Activated naive CD4-positive, alpha-beta T cell treated with Interleukin-2 at 50 U/mL for 16 hours (primary cell): ENCODE measurements at regions not wholly inside any gene's neighbourhood (a gene's known extent, or its start where the extent isn't known, plus 50 kb on each side); places are given as distances from the start of the nearest gene placed in this dataset.
"Not testable (repeated sequence)": the region's sequence is repeated elsewhere in the genome, so short reads cannot be mapped to it uniquely, and the experiment has no call there.

ENCODE experiments used
- DNase-seq: peaks from one replicate; pipeline ENCODE4 v3.0.0-alpha.2; 2020

DNA sequence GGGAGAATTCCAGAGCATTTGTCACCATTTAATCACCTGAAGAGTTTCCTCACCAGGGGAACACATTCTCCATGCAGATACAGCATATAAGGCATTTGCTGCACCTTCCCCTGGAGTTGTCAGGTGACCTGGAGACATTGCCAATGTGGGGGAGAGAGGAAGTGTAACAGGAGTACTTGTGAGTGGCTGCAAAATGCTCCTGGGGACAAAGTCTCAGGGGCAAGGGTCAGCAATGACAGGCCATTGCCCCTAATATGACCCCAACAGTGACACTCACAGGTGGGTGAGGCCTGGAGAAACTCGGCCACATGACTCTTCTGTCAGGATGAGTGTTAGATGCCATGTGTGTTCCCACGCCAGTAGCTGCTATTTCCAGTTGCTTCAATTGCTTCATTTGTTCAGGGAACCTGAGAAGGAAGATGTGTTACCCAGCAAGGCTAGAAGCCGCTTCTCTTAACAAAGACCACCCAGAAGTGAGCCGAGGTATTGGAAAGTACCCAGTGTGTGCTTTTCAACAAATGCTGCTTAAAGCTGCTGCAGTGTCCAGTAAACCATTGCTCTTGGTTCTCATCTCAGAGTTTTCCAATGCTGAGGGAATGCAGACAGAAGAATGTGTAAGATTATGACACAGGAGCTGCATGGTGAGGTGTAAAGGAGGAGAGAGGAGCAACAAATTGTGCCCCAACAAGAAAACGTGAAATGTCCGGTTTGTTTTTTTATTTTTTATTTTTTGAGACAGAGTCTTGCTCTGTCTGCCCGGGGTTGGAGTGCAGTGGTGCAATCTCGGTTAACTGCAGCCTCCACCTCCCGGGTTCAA is 128.2 kb upstream of the SLC44A1 start:
- DNase-seq: no peak

DNA sequence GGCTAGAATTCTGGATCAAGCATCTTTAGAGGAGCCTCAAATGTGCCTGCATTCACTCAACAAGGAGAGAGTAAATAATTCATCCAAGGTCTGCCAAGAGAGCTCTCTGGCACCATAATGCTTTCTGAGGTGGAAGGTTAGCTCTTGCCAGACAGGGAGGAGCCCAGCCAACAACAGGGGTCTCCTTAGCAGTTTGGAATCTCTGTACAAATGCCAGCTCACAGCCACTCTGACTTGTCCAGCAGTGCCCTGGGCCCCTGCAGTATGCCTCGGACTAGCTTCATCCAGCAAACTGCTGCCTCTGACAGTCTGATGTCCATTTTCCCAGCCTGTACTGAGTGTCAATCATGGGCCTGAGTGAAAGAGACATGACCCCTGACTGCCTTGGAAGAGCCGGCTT is 127.2 kb upstream of the SLC44A1 start:
- no peak for DNase-seq

DNA sequence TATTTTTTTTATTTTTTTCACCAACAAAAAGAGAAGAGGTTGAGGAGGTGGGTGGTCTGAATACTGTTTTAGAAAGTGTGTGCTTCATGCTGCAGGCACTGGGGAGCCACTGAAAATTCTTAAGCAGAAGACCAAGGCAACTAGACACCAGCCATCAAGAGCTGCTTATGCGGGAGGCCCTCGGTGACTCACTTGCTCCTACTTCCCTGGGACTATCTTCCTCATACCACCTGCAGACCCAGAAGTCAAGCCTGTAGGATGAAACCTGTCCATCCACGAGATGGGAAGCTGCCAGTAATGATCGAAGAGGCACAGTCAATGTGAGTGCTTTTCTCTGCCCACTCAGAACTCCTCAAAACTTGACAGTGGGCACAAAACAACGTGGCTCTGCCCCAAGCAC is 125.8 kb upstream of the SLC44A1 start:
- DNase-seq: no peak

DNA sequence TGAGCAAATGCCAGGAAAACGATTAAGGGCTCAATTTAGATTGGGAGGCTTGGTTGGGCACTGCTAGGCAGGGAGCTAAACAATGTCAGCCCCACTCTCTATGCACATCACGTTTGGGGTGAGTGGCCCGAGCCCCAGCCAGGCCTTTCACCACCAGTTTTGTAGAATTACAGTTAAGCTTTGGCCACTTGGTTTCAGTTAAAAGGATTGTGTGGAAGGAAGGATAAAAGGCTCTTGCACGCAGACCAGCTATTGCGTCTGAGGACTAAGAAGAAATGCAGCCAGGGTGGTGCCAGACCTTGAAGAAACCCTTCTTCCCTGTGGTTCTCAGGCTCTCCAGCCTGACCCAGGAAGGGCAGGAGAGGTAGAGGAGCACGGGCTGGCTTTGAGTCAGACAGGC is 125.3 kb upstream of the SLC44A1 start:
- DNase-seq: no peak

DNA sequence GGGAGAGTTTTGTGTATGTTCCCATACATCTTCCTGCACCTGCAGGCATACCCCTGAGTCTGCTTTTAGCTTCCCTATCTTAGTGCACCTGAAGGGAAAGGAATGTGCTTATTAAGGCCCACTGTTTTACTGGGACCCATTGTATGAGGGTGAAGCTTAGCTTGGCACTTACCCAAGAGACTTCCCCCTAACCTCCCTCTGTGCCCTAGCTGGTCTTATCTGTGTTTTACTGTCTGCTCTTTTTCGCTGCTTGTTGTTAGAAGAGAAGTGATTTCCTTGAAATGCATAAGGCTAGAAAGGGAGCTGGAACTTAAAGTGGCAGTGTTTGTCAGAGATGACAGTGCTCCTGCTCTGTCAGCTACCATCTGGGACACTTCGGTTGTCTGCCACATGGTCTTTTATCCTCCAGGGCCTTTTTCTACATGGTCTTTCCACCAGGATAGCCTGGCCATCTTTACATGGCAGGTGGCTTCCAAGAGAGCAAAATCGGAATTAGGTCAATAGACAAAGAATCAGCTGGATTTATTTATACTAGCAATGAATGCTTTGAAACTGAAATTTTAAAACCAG is 122.5 kb upstream of the SLC44A1 start:
- no peak for DNase-seq

DNA sequence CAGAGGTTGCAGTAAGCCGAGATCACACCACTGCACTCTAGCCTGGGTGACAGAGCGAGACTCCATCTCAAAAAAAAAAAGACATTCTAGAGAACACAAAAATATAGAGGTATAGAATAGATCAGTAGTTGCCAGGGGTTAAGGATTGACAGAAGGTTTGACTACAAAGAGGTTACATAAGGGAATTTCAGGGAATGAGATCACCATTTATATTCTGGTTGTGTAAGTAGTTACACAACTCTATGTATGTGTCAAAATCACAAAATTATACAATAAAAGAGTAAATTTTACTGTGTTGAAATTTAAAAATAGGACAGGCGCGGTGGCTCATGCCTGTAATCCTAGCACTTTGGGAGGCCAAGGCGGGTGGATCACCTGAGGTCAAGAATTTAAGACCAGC is 119.9 kb upstream of the SLC44A1 start:
- DNase-seq: not testable (repeated sequence)

DNA sequence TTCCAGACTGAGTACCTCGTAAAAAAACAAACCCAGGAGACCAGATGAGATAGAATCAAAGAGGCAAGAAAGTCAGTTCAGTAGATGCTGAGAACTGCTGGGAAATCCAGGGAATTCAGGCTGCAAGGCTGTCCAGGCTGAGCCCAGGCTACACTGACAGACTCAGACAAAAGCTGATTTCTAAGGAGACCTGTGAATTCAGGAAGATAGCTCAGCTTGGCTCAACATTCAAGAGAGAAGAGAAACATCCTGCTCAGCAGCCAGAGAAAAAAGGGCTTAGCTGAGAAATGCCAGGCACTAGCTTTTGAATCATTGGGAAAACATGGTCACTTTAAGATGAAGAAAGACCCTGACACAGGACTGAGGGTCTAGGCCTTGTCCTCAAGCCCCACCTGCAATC is 118.2 kb upstream of the SLC44A1 start:
- DNase-seq: no peak

DNA sequence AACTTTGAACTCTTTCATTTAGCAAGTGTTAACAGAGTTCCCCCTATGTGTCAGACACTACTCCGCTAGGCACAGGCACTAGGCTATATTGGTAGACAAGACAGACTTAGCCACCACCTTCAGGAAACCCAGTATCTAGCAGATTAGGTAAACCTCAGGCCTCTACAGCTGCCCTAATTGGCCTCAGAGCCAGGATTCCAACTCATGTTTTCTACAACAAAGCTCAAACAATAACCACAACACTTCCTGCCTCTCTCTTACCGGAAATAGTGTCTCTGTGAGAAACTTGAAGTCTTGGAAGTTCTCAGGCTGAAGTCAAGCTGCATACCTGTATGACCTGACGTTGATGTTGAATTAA is 116.6 kb upstream of the SLC44A1 start:
- peak; percentile 29 for DNase-seq

DNA sequence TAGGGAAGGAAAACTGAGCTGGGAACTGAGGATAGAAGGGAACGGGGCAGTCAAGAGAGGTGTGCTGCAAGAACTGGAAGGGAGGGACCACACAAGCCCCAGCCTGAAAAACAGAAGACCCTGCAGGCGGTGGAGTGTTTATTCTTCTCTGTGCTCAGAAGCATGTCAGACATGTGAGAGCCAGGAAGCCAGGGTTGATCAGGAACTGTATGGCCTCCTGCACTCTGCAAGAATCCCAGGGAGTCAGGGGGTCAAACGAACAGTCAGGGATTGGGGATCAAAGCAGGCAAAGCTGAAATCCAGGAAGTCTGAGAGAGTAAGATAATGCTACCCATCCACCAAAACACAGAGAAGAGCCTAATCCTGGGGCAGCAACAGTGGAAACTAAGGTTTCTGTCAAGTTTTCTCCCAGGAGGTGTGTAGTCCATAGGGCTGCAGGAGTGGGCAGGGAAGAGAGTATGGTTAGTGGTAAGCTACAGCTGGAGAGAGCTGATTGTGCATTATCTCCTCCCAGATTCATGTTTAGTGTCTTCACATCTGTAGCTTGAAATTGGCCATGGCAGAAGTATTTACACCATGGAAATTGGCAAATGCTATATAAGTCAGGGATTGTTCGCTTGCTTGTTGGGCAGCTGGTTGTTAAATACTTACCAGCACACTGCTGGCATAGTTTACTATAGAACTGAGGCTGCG is 115.4 kb upstream of the SLC44A1 start:
- DNase-seq: no peak

DNA sequence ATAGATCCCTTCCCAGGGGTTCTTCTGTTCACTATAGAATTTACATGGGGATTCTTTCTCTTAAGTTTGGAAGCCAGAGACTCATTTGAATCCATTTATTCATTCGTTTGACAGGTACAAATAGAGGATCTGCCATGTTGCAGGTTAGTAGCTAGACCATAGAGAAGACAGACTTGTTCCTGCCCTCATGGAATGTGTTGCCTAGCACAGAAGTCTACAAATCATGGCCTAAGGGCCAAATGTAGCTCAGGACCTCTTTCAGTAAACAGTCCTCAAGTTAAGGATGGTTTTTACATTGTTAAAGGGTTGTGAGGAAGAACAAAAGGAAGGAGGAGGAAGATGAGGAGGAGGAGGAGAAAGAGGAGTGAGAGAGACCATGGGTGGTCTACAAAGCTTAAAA is 114.7 kb upstream of the SLC44A1 start:
- DNase-seq: no peak

DNA sequence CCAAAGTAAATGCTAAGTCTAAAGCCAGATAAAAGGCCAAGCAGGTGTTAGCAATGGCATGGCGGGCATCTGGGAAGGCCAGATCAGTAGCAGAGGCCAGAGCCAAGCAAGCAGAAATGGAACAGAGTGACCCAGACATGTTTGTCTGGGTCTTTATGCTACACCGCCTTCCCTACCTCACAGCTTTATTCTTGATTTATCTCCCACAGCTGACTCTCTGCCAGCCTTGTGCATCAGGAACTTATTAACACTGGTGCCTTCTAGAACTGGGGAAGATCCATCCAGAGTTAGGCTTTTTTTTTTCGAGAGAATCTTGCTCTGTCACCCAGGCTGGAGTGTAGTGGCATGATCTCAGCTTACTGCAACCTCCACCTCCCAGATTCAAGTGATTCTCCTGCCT is 112.5 kb upstream of the SLC44A1 start:
- no peak for DNase-seq

DNA sequence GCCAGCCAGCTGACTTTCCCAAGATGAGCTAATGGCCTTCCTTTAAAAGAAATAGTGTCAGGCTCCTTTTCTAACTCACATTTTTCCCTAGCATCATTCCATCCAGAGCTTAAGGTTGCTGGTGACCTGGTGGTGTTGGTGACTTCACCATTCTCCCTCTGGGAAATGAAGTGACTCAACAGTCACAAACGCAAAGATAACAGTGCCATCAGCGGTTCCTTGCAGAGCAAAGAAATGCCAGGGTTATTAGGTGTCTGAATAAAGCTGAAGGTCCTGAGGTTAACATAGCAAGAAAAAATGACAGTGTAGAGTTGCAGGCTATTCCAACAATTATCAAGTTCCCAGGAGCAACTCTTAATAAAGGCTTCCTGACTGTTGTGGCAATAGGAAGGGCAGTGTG is 111.8 kb upstream of the SLC44A1 start:
- DNase-seq: no peak

DNA sequence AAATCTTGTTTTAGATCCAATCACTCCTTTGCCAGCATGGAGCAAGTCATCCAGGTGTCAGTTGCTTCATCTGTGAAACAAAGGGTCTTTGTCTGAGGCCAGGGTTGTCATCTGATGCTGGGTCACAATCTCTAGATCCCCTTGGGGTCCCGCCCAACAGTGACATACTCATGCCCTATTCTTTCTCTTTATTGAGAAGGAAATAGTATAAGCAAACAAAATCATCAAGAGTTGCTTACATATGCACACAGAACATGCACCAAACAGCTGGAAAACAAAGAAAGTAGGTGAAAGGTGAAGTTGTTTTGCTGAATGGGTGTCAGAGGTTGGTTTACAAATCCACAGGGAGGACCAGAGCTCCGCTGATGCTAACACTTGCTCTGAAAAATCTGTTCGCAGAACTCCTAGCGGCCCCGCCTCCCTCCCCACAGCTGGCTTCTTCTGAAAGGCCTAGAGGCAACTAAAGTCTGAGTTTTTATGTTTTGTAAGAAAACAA is 106.1 kb upstream of the SLC44A1 start:
- no peak for DNase-seq

DNA sequence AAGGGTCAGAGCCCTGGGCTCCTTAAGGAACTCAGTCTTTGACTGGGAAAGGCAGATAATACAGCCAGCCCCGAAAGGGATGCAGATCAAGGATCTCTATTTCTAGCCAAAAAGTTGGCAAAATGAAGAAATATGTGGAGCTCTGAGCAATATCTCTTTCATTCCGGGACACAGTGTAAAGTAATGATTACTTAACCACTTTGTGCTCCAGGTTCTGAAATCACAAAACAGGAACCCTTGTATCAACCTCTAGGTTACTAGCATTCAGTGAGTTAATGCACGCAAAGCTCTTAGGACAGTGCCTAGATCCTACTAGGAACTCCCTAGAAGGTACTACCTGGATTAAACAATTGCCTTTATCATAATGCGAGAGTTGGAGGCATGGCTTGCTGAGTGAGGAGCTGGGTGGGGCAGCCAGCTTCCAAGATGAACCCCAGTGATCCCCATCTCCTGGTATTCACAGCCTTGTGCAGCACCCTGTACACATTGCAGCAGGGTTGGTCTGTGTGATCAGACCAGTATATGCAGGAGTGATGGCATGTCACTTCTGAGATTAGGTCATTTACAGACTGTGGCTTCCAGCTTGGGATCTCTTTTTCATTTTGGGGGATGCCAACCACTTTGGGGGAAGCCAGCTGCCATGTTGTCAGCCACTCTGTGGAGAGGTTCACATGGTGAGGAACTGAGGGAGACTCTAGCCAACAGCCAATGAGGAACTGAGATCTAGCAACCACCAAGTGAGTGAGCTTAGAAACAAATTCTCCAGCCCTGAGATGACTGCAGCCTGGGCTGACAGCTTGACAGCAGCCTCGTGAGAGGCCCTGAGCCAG is 103.1 kb upstream of the SLC44A1 start:
- DNase-seq: no peak

DNA sequence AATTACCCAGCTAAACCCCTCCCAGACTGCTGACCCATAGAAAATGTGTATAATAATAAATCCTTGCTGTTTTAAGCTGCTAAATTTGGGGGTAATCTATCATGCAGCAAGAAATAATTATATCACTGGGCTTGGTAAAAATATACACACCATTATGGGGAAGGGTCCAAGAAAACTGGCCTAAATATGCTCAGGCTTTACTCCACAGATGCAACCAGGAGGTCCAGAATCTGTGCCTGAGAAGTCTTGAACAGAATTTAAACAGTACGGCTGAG is 102.5 kb upstream of the SLC44A1 start:
- DNase-seq: no peak

DNA sequence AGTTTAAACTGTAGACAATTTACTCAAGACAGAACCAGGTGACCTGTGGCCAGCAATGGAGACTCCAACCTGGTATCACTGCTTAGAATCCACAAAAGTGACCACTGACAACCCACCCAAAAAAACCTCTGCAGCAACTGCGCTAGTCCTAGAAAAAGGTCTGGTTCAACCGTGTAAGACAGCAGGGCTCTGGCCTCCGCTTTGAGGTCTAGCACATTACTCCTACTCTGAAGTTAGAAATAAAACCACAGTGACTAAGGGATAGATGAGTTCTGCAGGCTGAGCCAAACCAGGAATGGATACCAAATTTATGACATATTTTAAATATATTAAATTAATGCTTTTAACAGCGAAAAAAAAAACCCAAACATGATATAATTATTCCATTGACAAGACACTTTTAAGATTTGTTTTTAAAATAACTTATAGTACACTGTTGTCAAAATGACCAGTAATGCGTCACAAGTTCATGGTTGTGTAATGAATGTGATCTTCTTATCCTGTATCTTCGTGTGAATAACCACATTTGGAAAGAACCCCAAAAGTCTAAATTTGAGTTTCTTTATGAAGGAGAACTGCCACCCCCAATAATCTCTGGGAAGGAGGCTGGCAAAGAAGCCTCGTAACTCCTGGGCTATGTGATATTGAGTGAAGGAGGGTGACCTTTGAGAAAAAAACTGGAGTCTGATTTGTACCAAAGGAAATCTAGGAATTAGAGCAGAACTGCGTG is 101.9 kb upstream of the SLC44A1 start:
- no peak for DNase-seq

DNA sequence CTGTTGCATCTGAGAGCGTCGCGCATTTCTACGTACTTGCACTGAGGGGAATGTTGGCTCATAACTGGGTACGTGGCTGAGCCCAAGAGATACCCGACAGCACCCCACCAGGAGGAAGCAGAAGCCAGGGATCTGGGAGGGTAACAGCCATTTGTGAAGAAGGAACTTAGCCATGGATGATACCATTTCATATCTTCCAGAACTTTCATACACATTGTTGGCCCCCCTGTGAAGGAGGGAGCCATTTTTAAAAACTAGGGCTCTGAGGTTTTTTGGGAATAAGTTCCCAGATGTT is 101.4 kb upstream of the SLC44A1 start:
- no peak for DNase-seq

DNA sequence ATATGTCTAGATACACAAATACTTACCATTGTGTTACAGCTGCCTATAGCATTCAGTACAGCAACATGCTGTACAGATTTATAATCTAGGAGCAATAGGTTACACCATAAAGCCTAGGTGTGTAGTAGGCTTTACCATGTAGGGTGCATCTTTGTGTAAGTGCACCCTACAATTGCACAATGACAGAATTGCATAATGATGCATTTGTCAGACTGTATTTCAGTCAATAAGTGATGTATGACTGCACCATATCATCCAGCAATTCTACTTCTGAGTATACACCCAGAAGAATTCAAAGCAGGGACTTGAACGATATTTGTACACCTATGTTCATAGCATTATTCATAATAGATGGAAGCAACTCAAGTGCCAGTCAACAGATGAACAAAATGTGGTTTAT is 100.4 kb upstream of the SLC44A1 start:
- DNase-seq: no peak

DNA sequence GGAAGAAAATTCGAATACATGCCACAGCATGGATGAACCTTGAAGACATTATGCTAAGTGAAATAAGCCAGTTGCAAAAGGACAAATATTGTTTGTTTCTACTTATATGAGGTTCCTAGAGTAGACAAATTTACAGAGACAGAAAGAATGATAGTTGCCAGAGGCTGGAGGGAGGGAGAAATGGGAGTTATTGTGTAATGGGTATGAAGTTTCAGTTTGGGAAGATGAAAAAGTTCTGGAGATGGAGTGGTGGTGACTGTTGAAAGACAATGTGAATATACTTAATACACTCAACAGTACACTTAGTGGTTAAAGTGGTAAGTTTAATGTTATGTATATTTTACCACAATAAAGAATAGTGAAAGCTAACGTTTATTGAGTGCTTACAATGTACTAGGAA is 99.6 kb upstream of the SLC44A1 start:
- DNase-seq: no peak

DNA sequence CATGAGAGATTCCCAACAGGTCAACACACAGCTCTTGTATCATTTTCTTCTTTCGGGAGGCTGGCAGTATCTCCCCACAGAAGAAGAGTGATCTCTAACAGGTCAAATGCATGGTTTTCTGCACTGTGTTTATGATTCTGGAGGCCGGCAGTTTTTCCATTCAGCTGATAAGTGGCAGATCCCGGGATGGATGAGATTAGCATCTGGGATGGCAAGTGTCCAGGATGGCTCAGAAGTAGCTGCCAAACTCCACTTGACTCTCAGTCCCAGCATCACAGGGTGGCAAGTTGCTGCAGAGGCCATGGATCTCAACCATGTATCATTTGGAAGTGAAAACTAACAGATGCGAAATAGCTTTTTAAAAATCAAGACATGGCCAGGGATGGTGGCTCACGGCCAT is 97.8 kb upstream of the SLC44A1 start:
- DNase-seq: no peak

DNA sequence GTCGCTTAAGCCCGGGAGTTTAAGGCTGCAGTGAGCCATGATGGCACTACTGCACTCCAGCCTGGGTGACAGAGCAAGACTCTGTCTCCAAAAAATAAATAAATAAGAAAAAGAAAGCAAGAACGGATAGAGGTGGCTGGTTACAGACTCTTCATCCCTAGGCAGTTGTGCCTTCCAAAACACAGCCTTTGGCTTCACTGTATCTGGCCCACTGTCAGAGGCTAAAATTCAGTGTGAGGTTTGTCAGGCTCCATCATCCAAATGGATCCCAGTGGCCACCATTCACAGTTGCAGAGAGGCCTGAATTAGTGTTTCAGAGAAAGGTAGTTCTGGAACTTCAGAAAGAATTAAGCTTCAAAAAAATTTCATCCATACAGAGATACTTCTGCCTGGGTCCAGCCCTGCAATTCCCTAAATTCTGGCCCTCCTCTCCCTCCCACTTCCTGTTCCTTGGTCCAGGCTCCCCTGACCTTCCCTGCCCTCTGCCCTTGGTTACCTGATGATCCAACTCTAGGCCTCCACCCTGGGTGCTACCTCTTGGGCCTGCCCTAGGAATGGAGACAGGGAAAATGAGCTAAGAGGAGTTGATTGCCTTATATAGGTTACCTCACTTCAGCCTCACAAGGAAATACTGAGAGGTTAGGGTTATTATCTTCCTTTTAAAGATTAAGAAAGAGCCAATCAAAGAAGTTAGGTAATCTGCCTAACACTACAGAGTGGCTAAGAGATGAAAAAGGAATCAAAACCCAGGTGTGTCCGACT is 97.2 kb upstream of the SLC44A1 start:
- no peak for DNase-seq

DNA sequence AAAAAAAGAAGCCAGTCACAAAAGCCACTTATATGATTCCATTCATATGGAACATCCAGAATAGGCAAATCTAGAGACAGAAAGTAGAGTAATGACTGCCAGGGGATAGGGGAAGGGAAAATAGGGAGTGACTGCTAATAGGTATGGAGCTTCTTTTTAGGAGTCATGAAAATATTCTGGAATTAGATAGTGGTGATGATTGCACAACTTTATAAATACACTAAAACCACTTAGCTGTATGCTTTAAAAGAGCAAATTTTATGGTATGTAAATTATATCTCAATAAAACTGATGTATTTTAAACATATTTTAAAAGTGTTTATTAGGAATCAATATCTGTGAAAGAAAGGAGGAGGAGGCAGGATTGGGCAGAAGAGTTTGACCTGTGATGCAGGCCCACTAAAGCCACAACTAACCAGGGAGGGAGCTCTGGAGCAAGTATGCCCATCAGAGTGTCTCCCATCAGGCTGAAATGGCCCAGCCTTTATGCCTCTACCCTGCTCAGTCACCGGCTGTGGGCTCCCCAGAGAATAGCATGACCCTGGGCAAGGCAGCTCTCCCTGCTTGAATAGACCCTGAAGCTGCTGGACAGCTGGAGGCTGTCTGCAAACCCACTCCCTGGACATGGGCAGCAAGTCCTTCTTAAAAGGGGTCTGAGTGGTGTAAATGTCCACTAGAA is 96.0 kb upstream of the SLC44A1 start:
- no peak for DNase-seq
